Ascending aorta (tissue), 2 donors: ENCODE measurements at regions not wholly inside any gene's neighbourhood (a gene's known extent, or its start where the extent isn't known, plus 50 kb on each side); places are given as distances from the start of the nearest gene placed in this dataset.

Source experiments
- DNase-seq, 2 donors: peaks; one replicate each; pipeline ENCODE4 v3.0.0-alpha.2; 2019; ENCODE audit warnings: low spot score in 2 of 2
- H3K27ac ChIP-seq, 2 donors: fragments of 200-600 bp; sonication (generic); one replicate each; pipeline ENCODE4 v1.5.1; 2016 to 2017; ENCODE audit warnings: mild to moderate bottlenecking in 1 of 2
- H3K27me3 ChIP-seq: fragments of 200-600 bp; sonication (generic); one replicate; pipeline ENCODE4 v1.5.1; 2017
- H3K36me3 ChIP-seq, 2 donors: fragments of 200-600 bp; sonication (generic); one replicate each; pipeline ENCODE4 v1.5.1; 2016
- H3K4me1 ChIP-seq, 2 donors: fragments of 200-600 bp; sonication (generic); one replicate each; pipeline ENCODE4 v1.5.1; 2016 to 2017; ENCODE audit warnings: mild to moderate bottlenecking in 1 of 2
- H3K4me3 ChIP-seq, 2 donors: fragments of 200-600 bp; sonication (generic); one replicate each; pipeline ENCODE4 v1.5.1; 2016 to 2017; ENCODE audit warnings: mild to moderate bottlenecking in 1 of 2
- H3K9me3 ChIP-seq, 2 donors: fragments of 200-600 bp; sonication (generic); one replicate each; pipeline ENCODE4 v1.5.1; 2016
- intact Hi-C: fragments of 100-400 bp; cut with DNase I; formaldehyde crosslinking; loops from one replicate; pipeline ENCODE4 v1.15.1; 2023
- TF ChIP-seq, protein P1 (sequence below), 3 experiments: fragments of 200-600 bp in 2 of 3; fragments of 450-650 bp in 1 of 3; sonication (generic) in 2 of 3; IDR thresholded peaks; one replicate each; pipeline ENCODE4 v1.5.1; 2016 to 2019; ENCODE audit warnings: antibody characterized with exemption in 3 of 3, mild to moderate bottlenecking in 1 of 3, moderate library complexity in 1 of 3

DNA sequence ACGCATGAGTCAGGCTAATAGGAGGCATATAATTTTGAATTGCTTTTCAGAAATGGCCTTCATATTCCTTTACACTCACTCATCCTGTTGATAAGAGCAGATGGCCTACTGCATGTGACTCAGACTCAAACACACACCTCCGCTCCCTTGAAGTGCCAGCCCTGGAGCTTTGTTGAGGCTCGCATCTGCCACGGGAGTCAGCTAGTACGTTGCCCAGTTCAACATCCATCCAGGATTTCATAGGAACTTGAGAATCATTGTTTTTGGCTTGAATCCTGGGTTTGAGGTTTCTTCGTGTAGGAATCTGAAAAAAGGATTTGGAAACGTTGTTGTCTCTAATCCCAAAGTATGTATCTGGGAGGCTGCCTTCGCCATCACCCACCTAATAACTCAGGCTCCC is 87.4 kb upstream of the JAG1 start:
- TF ChIP-seq, protein P1, sequence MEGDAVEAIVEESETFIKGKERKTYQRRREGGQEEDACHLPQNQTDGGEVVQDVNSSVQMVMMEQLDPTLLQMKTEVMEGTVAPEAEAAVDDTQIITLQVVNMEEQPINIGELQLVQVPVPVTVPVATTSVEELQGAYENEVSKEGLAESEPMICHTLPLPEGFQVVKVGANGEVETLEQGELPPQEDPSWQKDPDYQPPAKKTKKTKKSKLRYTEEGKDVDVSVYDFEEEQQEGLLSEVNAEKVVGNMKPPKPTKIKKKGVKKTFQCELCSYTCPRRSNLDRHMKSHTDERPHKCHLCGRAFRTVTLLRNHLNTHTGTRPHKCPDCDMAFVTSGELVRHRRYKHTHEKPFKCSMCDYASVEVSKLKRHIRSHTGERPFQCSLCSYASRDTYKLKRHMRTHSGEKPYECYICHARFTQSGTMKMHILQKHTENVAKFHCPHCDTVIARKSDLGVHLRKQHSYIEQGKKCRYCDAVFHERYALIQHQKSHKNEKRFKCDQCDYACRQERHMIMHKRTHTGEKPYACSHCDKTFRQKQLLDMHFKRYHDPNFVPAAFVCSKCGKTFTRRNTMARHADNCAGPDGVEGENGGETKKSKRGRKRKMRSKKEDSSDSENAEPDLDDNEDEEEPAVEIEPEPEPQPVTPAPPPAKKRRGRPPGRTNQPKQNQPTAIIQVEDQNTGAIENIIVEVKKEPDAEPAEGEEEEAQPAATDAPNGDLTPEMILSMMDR (IDR thresholded peaks at IDR 0.05) = no peak
- Histone ChIP-seq H3K9me3 (no peaks in the 10 kb centered on the region), H3K4me1 (peaks cover 0 to 19% of the 10 kb centered on the region in 2 donors), H3K27me3 (no peaks in the 10 kb centered on the region), H3K27ac (peak overlapping the region; percentile 69 to 84), H3K4me3 (peak overlapping the region in 1 of 2 donors; percentile 20), H3K36me3 (no peaks in the 10 kb centered on the region)
- DNase-seq = no peak
- intact Hi-C loops = no loop called here

- H3K9me3 ChIP-seq = no peaks in the 10 kb centered on the region
- TF ChIP-seq, protein P1 (IDR thresholded peaks at IDR 0.05) = no peak
- intact Hi-C loops = no loop called here
- H3K36me3 ChIP-seq = no peaks in the 10 kb centered on the region
- no peak for DNase-seq
- no peaks in the 10 kb centered on the region for H3K27me3 ChIP-seq
- H3K4me1 ChIP-seq = peaks cover 0 to 19% of the 10 kb centered on the region in 2 donors
- peak overlapping the region in 1 of 2 donors; percentile 20 for H3K4me3 ChIP-seq
- H3K27ac ChIP-seq = peak overlapping the region; percentile 69 to 84
These were observed 88.0 kb upstream of the JAG1 start for GRCh38 chr20:10761786-10762185.

- DNase-seq = no peak
- intact Hi-C loops = no loop called here
These were observed 88.4 kb upstream of the JAG1 start for GRCh38 chr20:10762216-10762615.

GRCh38 chr20:10763112-10763511 is 89.3 kb upstream of the JAG1 start:
- intact Hi-C loops = no loop called here
- Histone ChIP-seq H3K9me3 (no peaks in the 10 kb centered on the region), H3K4me1 (peaks cover 0 to 19% of the 10 kb centered on the region in 2 donors), H3K27me3 (no peaks in the 10 kb centered on the region), H3K27ac (peak overlapping the region in 1 of 2 donors; percentile 18), H3K36me3 (no peaks in the 10 kb centered on the region), H3K4me3 (no peak overlapping the region)
- TF ChIP-seq, protein P1 (IDR thresholded peaks at IDR 0.05) = no peak
- no peak for DNase-seq

More at GRCh38 chr20:10762216-10762615, 88.4 kb upstream of the JAG1 start:
- H3K36me3 ChIP-seq = no peaks in the 10 kb centered on the region
- peaks cover 0 to 19% of the 10 kb centered on the region in 2 donors for H3K4me1 ChIP-seq
- TF ChIP-seq, protein P1 (IDR thresholded peaks at IDR 0.05) = no peak
- H3K27me3 ChIP-seq = no peaks in the 10 kb centered on the region
- H3K9me3 ChIP-seq = no peaks in the 10 kb centered on the region
- peak overlapping the region; percentile 69 to 84 for H3K27ac ChIP-seq
- peak overlapping the region in 1 of 2 donors; percentile 20 for H3K4me3 ChIP-seq

DNA sequence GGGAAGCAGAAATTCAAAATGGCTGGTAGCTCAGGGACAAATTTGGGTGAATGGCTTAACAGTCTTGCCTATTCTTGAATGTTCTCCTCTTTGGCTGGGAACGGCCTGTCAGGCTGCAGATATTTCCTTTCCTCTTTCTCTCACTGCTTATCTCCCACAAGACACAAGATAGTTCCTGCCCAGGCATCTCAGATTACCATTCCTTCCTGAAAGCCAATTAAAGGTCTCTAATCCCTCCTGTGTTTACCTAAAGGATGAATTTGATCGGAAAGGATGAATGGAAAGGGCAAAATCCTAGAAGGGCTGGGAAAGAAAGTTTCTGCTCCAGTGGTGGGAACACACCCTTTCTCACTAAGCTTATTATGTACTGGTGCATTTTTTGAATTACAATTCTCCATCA is 95.9 kb upstream of the JAG1 start:
- no peak for DNase-seq
- H3K36me3 ChIP-seq = no peaks in the 10 kb centered on the region
- TF ChIP-seq, protein P1 (IDR thresholded peaks at IDR 0.05) = no peak
- H3K27ac ChIP-seq = no peak overlapping the region
- no peaks in the 10 kb centered on the region for H3K4me1 ChIP-seq
- intact Hi-C loops = no loop called here
- no peak overlapping the region for H3K4me3 ChIP-seq
- H3K27me3 ChIP-seq = no peaks in the 10 kb centered on the region
- H3K9me3 ChIP-seq = no peaks in the 10 kb centered on the region

- intact Hi-C loops = no loop called here
- TF ChIP-seq, protein P1 (IDR thresholded peaks at IDR 0.05) = no peak
These were observed 97.0 kb upstream of the JAG1 start for GRCh38 chr20:10770753-10771152.

More at GRCh38 chr20:10770753-10771152, 97.0 kb upstream of the JAG1 start:
- H3K4me3 ChIP-seq = no peak overlapping the region
- no peak overlapping the region for H3K27ac ChIP-seq
- no peaks in the 10 kb centered on the region for H3K9me3 ChIP-seq
- H3K27me3 ChIP-seq = no peaks in the 10 kb centered on the region
- DNase-seq = no peak
- no peaks in the 10 kb centered on the region for H3K4me1 ChIP-seq
- H3K36me3 ChIP-seq = no peaks in the 10 kb centered on the region
